ENCODE measurements at regions not wholly inside any gene's neighbourhood (a gene's known extent, or its start where the extent isn't known, plus 50 kb on each side); places are given as distances from the start of the nearest gene placed in this dataset.

- TF ChIP-seq CTCF (IDR thresholded peaks at IDR 0.05; ENCODE audit: low read depth, low read length, missing input control) (no peak), RAD21 (IDR thresholded peaks at IDR 0.05) (no peak), FOXA1 (IDR thresholded peaks at IDR 0.05) (no peak), ZBTB33 (IDR thresholded peaks at IDR 0.05) (no peak), MAX (IDR thresholded peaks at IDR 0.05) (no peak), REST (IDR thresholded peaks at IDR 0.05) (no peak), TAF1 (conservative IDR thresholded peaks at IDR 0.05) (no peak), EGR1 (IDR thresholded peaks at IDR 0.05; ENCODE audit: low read depth in 2 of 2) (no peak), GABPA (IDR thresholded peaks at IDR 0.05 in 1 of 2, conservative IDR thresholded peaks at IDR 0.05 in 1 of 2) (no peak), ATF3 (IDR thresholded peaks at IDR 0.05) (no peak), YY1 (IDR thresholded peaks at IDR 0.05) (no peak)
Measured at GRCh38 chr12:89906178-89906577, 197.5 kb upstream of the ATP2B1 start.
